Sigmoid colon (tissue), 3 donors: ENCODE measurements at regions not wholly inside any gene's neighbourhood (a gene's known extent, or its start where the extent isn't known, plus 50 kb on each side); places are given as distances from the start of the nearest gene placed in this dataset.

ENCODE experiments used
- CTCF ChIP-seq, 4 experiments: fragments of 450-650 bp in 3 of 4; fragments of 200-600 bp in 1 of 4; IDR thresholded peaks; one replicate each; pipeline ENCODE4 v1.5.1; 2016 to 2019; ENCODE audit warnings: antibody characterized with exemption in 4 of 4, mild to moderate bottlenecking in 3 of 4, moderate library complexity in 2 of 4
- POLR2A ChIP-seq, 2 donors: fragments of 450-650 bp; IDR thresholded peaks; one replicate each; pipeline ENCODE4 v1.6.1; 2016; ENCODE audit warnings: antibody characterized with exemption in 2 of 2, mild to moderate bottlenecking in 2 of 2, moderate library complexity in 2 of 2

- TF ChIP-seq CTCF (IDR thresholded peaks at IDR 0.05): no peak
- no peak for TF ChIP-seq POLR2A (IDR thresholded peaks at IDR 0.05)
These were observed 114.5 kb downstream of the GYPC start for GRCh38 chr2:126770466-126770865.
